Muscle layer of colon (tissue), 2 donors: ENCODE measurements at regions not wholly inside any gene's neighbourhood (a gene's known extent, or its start where the extent isn't known, plus 50 kb on each side); places are given as distances from the start of the nearest gene placed in this dataset.

ENCODE experiments used
- H3K27ac ChIP-seq: one replicate; pipeline ENCODE4 v1.7.0; 2013; ENCODE audit warnings: low read depth, mild to moderate bottlenecking, low read length, moderate library complexity
- H3K27me3 ChIP-seq, 2 donors: one replicate each; pipeline ENCODE4 v1.7.0; 2013; ENCODE audit warnings: low read length in 2 of 2, mild to moderate bottlenecking in 2 of 2; ENCODE audit not compliant: insufficient read depth in 2 of 2, control insufficient read depth in 1 of 2
- H3K36me3 ChIP-seq: one replicate; pipeline ENCODE4 v1.7.0; 2013; ENCODE audit warnings: mild to moderate bottlenecking, low read length; ENCODE audit not compliant: insufficient read depth
- H3K4me1 ChIP-seq: one replicate; pipeline ENCODE4 v1.7.0; 2013; ENCODE audit warnings: mild to moderate bottlenecking, low read length; ENCODE audit not compliant: insufficient read depth
- H3K4me3 ChIP-seq, 2 donors: one replicate each; pipeline ENCODE4 v1.7.0; 2013; ENCODE audit warnings: low read length in 2 of 2, low read depth in 1 of 2, mild to moderate bottlenecking in 1 of 2, moderate library complexity in 1 of 2
- H3K9ac ChIP-seq: one replicate; pipeline ENCODE4 v1.7.0; 2013; ENCODE audit warnings: low read length
- H3K9me3 ChIP-seq: one replicate; pipeline ENCODE4 v1.7.0; 2013; ENCODE audit warnings: mild to moderate bottlenecking, low read length
- donor health status: abdominal sarcoma.
- donor health status: Adenocarcinoma of cecum.

GRCh38 chr6:44657206-44657819 is 269.8 kb downstream of the CDC5L start:
- Histone ChIP-seq H3K9me3 (no peaks in the 10 kb centered on the region), H3K27me3 (no peaks in the 10 kb centered on the region), H3K27ac (no peak overlapping the region)

GRCh38 chr6:44658571-44658970 is 271.1 kb downstream of the CDC5L start:
- Histone ChIP-seq H3K27me3 (no peaks in the 10 kb centered on the region), H3K36me3 (no peaks in the 10 kb centered on the region), H3K4me3 (no peak overlapping the region), H3K9me3 (no peaks in the 10 kb centered on the region), H3K27ac (no peak overlapping the region), H3K4me1 (peaks cover 25% of the 10 kb centered on the region), H3K9ac (no peak overlapping the region)

More at GRCh38 chr6:44657206-44657819, 269.8 kb downstream of the CDC5L start:
- Histone ChIP-seq H3K4me3 (no peak overlapping the region), H3K9ac (no peak overlapping the region), H3K36me3 (no peaks in the 10 kb centered on the region), H3K4me1 (peaks cover 21% of the 10 kb centered on the region)

- Histone ChIP-seq H3K27me3 (no peaks in the 10 kb centered on the region), H3K36me3 (no peaks in the 10 kb centered on the region), H3K27ac (no peak overlapping the region), H3K9ac (no peak overlapping the region), H3K4me3 (no peak overlapping the region), H3K9me3 (no peaks in the 10 kb centered on the region), H3K4me1 (peaks cover 19% of the 10 kb centered on the region)
These were observed 272.2 kb downstream of the CDC5L start for GRCh38 chr6:44659726-44660125.

- Histone ChIP-seq H3K4me3 (no peak overlapping the region), H3K27ac (no peak overlapping the region), H3K27me3 (no peaks in the 10 kb centered on the region), H3K9ac (no peak overlapping the region), H3K9me3 (no peaks in the 10 kb centered on the region), H3K36me3 (no peaks in the 10 kb centered on the region), H3K4me1 (peaks cover 20% of the 10 kb centered on the region)
These were observed 273.2 kb downstream of the CDC5L start for GRCh38 chr6:44660561-44661220.

- no peak overlapping the region for H3K9ac ChIP-seq
- no peaks in the 10 kb centered on the region for H3K36me3 ChIP-seq
- H3K27me3 ChIP-seq = no peaks in the 10 kb centered on the region
- H3K4me3 ChIP-seq = no peak overlapping the region
- no peak overlapping the region for H3K27ac ChIP-seq
- no peaks in the 10 kb centered on the region for H3K9me3 ChIP-seq
- H3K4me1 ChIP-seq = peaks cover 19% of the 10 kb centered on the region
These were observed 273.9 kb downstream of the CDC5L start for GRCh38 chr6:44661221-44662008.

GRCh38 chr6:44662461-44663121 is 275.1 kb downstream of the CDC5L start:
- Histone ChIP-seq H3K4me3 (no peak overlapping the region), H3K4me1 (peaks cover 19% of the 10 kb centered on the region), H3K27me3 (no peaks in the 10 kb centered on the region), H3K27ac (no peak overlapping the region), H3K9me3 (no peaks in the 10 kb centered on the region), H3K9ac (no peak overlapping the region), H3K36me3 (no peaks in the 10 kb centered on the region)

GRCh38 chr6:44663860-44664634 is 276.5 kb downstream of the CDC5L start:
- Histone ChIP-seq H3K4me3 (no peak overlapping the region), H3K9ac (no peak overlapping the region), H3K27me3 (no peaks in the 10 kb centered on the region), H3K36me3 (no peaks in the 10 kb centered on the region), H3K4me1 (peaks cover 19% of the 10 kb centered on the region), H3K27ac (no peak overlapping the region), H3K9me3 (no peaks in the 10 kb centered on the region)

- H3K4me3 ChIP-seq = no peak overlapping the region
- no peak overlapping the region for H3K27ac ChIP-seq
- no peaks in the 10 kb centered on the region for H3K9me3 ChIP-seq
- no peak overlapping the region for H3K9ac ChIP-seq
- no peaks in the 10 kb centered on the region for H3K36me3 ChIP-seq
- H3K27me3 ChIP-seq = no peaks in the 10 kb centered on the region
- H3K4me1 ChIP-seq = peaks cover 19% of the 10 kb centered on the region
These were observed 277.2 kb downstream of the CDC5L start for GRCh38 chr6:44664716-44665115.

- H3K36me3 ChIP-seq = no peaks in the 10 kb centered on the region
- no peak overlapping the region for H3K9ac ChIP-seq
- no peak overlapping the region for H3K27ac ChIP-seq
- no peak overlapping the region for H3K4me3 ChIP-seq
- no peaks in the 10 kb centered on the region for H3K27me3 ChIP-seq
- H3K4me1 ChIP-seq = peaks cover 19% of the 10 kb centered on the region
- no peaks in the 10 kb centered on the region for H3K9me3 ChIP-seq
These were observed 277.6 kb downstream of the CDC5L start for GRCh38 chr6:44665143-44665542.

- no peak overlapping the region for H3K4me3 ChIP-seq
- peaks cover 19% of the 10 kb centered on the region for H3K4me1 ChIP-seq
- H3K9ac ChIP-seq = no peak overlapping the region
- no peaks in the 10 kb centered on the region for H3K9me3 ChIP-seq
- no peak overlapping the region for H3K27ac ChIP-seq
- H3K27me3 ChIP-seq = no peaks in the 10 kb centered on the region
- H3K36me3 ChIP-seq = no peaks in the 10 kb centered on the region
These were observed 278.2 kb downstream of the CDC5L start for GRCh38 chr6:44665683-44666082.

- no peak overlapping the region for H3K27ac ChIP-seq
- no peaks in the 10 kb centered on the region for H3K9me3 ChIP-seq
- H3K27me3 ChIP-seq = no peaks in the 10 kb centered on the region
- H3K4me1 ChIP-seq = peaks cover 19% of the 10 kb centered on the region
- no peaks in the 10 kb centered on the region for H3K36me3 ChIP-seq
- H3K4me3 ChIP-seq = no peak overlapping the region
- H3K9ac ChIP-seq = no peak overlapping the region
These were observed 278.8 kb downstream of the CDC5L start for GRCh38 chr6:44666324-44666723.
